GM13977 (cell line): ENCODE measurements at regions not wholly inside any gene's neighbourhood (a gene's known extent, or its start where the extent isn't known, plus 50 kb on each side); places are given as distances from the start of the nearest gene placed in this dataset.

Experiments
- DNase-seq: peaks from one replicate; pipeline ENCODE4 v3.0.0; 2012; ENCODE audit warnings: low spot score
- in situ Hi-C: fragments of 300-500 bp; cut with MboI; formaldehyde crosslinking; loops from one replicate; pipeline ENCODE4 v1.12.0; 2022; ENCODE audit warnings: low sequenced_read_pairs, low pct_unique_long_range_greater_than_20kb, mixed read lengths, inconsistent platforms; ENCODE audit not compliant: unreplicated experiment
- TF ChIP-seq, protein P1 (sequence below): IDR thresholded peaks from 2 replicates; pipeline ENCODE4 v1.5.1; 2012; ENCODE audit warnings: mild to moderate bottlenecking, control low read depth; ENCODE audit not compliant: insufficient read depth; ENCODE audit errors: extremely low read depth, missing control alignments

DNA sequence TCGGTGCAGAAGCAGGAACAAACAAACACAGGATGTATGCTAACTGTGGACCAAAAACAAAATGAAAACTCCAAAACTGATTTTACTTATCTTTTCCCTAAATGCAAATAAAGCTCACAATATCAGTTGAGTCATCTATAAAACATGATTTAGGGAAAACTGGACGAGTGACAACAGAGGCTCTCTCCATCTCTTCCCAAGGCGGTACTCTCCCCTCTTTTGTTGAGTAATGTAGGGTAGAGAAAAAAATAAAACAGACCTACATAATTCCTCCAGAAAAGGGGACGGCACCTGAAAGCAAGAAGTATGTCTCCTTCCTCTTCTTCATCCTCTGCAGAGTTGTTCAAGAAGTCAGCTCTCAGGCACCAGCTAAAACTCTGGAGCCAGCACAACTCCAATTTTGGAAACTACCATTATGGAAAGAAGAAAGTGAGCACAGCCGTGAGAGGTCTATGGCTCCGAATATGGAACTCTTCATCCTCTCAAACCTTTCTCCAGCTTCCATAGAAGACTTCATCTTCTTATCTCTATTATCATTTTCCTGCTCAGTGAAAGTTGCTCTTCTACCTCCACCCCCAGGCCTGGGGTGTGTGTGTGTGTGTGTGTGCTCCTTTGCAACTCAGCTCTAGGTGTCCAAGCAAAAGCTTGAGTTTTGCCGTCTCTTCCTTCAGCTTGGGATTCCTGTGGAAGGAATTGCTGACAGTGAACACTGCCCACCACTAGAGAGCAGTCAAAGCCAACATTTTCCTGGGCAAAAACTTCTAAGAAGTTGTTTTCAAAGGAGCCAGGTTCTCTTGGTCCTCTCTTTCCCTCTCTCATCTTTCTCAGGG lies 155.4 kb downstream of the DIO2 start:
- TF ChIP-seq, protein P1, sequence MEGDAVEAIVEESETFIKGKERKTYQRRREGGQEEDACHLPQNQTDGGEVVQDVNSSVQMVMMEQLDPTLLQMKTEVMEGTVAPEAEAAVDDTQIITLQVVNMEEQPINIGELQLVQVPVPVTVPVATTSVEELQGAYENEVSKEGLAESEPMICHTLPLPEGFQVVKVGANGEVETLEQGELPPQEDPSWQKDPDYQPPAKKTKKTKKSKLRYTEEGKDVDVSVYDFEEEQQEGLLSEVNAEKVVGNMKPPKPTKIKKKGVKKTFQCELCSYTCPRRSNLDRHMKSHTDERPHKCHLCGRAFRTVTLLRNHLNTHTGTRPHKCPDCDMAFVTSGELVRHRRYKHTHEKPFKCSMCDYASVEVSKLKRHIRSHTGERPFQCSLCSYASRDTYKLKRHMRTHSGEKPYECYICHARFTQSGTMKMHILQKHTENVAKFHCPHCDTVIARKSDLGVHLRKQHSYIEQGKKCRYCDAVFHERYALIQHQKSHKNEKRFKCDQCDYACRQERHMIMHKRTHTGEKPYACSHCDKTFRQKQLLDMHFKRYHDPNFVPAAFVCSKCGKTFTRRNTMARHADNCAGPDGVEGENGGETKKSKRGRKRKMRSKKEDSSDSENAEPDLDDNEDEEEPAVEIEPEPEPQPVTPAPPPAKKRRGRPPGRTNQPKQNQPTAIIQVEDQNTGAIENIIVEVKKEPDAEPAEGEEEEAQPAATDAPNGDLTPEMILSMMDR, result peak; percentile 66
- in situ Hi-C loops, result no loop called here
- DNase-seq, result peak; percentile 6

DNA sequence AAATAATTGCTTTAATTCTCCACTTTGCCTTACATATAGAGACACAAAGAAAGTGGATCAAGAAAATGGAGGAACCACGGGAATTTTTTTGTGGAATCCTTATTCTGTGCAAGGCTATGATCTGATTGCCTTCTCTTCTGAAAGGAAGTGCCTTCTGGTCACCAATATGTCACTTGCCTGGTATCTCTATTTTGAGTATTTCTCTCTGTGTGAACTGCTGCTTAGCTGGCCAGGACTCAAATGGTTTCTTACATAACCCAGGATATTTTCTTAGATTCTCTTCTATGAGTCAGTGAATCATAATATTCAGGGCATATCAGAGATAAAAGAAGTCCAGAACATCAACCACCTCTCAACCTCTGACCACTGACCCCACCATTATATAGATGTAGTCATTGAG lies 156.1 kb downstream of the DIO2 start:
- in situ Hi-C loops, result no loop called here
- TF ChIP-seq, protein P1, result no peak
- DNase-seq, result no peak

DNA sequence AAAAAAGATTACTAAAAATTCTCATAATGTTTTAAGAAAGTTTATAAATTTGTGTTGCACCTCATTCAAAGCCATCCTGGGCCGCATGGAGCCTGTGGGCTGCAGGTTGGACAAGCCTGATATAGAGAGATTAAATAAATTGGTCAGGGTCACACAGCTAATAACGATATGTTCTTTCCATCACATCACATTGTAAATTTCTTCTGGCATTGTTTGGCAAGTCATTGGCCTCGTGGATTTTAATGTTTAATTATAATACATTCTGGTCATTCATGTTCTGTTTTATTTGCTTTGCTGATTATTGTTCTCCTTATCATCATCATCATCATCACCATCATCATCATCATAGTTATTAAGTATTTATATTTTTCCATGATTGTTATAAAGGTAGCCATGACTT lies 157.3 kb downstream of the DIO2 start:
- TF ChIP-seq, protein P1, result no peak

DNA sequence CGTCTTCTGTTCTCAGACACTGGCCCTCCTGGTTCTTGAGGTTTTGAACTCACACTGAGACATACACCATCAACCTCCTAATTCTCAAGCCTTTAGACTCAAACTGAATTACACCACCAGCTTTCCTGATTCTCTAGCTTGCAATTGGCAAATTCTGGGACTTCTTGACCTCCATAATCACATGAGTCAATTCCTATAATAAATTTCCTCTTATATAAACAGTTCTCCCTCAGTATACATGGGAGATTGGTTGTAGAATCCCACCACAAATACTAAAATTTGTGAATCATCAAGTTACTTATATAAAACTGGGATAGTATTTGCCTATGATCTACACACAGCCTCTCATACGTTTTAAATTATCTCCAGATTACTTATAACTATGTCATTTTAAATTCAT lies 162.2 kb downstream of the DIO2 start:
- TF ChIP-seq, protein P1, result no peak
- DNase-seq, result no peak
- in situ Hi-C loops, result no loop called here

More for the DNA sequence above, 157.3 kb downstream of the DIO2 start:
- no peak for DNase-seq
- in situ Hi-C loops, result no loop called here

DNA sequence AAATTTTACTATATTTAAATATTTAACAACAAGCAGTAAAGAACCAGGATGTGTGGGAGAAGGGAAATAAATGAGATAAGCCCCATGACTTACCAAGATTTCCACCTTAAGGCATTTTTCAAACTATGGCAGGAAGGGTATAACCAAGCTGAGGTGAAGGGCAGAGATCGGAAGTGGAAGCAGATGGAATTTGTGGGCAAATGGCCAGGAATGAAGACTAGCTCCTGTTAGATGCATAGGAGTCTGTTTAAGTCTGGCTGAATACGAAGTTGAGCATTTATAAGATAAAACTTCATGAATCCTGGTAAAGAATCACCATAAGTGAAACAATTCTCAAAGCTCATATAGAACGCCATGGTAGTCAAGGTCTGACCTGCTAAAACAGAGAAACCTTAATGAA lies 163.5 kb downstream of the DIO2 start:
- in situ Hi-C loops, result no loop called here
- DNase-seq, result no peak
- TF ChIP-seq, protein P1, result no peak

DNA sequence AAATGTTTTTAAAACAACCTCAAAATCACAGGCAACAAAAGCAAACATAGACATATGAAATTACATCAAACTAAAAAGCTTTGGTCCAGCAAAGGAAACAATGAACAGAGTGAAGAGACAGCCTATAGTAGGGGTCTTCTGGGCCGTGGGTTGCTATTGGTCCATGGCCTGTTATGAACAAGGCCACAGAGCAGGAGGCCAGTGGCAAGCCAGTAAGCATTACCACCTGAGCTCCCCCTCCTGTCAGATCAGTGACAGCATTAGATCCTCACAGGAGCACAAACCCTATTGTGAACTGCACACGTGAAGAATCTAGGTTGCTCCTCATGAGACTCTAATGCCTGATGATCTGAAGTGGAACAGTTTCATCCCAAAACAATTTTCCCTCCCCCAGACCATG lies 174.0 kb downstream of the DIO2 start:
- DNase-seq, result no peak
- in situ Hi-C loops, result no loop called here
- TF ChIP-seq, protein P1, result no peak
